PC-9 (cell line): ENCODE measurements at regions not wholly inside any gene's neighbourhood (a gene's known extent, or its start where the extent isn't known, plus 50 kb on each side); places are given as distances from the start of the nearest gene placed in this dataset.

Experiments
- BruUV-seq: library from RNA; stranded (reverse); fragments of 400-500 nt; replicated peaks from 2 replicates; lab custom pipeline; 2021; lab: Mats Ljungman, UMichigan
- CTCF ChIA-PET: fragments of 300-600 bp; sonication (Branson Sonifier 250); formaldehyde crosslinking; loops from one replicate; lab custom pipeline; 2022; ENCODE audit warnings: antibody characterized with exemption; lab: Charles Lee
- POLR2A ChIA-PET: fragments of 300-600 bp; sonication (Branson Sonifier 250); formaldehyde crosslinking; loops from one replicate; lab custom pipeline; 2022; ENCODE audit warnings: antibody characterized with exemption; ENCODE audit not compliant: unreplicated experiment; lab: Charles Lee
- DNase-seq, 2 experiments: peaks; one replicate each; pipeline versions ENCODE4 v3.0.0 to v3.0.0-alpha.2; 2015 to 2022; ENCODE audit warnings: mixed read lengths in 1 of 2
- H2AFZ ChIP-seq: fragments of 200-600 bp; sonication (generic); 2 replicates; pipeline ENCODE4 v1.8.1; 2017; ENCODE audit warnings: antibody characterized with exemption
- H3F3A ChIP-seq: fragments of 200-600 bp; sonication (generic); 2 replicates; pipeline ENCODE4 v1.8.1; 2017; ENCODE audit warnings: antibody characterized with exemption, mild to moderate bottlenecking, low read depth; ENCODE audit not compliant: insufficient read depth
- H3K27ac ChIP-seq: fragments of 200-600 bp; sonication (generic); 2 replicates; pipeline ENCODE4 v1.6.1; 2016; ENCODE audit warnings: mixed run types
- H3K27me3 ChIP-seq: fragments of 200-600 bp; sonication (generic); 2 replicates; pipeline ENCODE4 v1.6.1; 2016; ENCODE audit warnings: low read depth, mixed run types; ENCODE audit not compliant: insufficient read depth
- H3K36me3 ChIP-seq: fragments of 200-600 bp; sonication (generic); 2 replicates; pipeline ENCODE4 v1.6.1; 2016; ENCODE audit warnings: low read depth, mixed run types
- H3K4me1 ChIP-seq: fragments of 200-600 bp; sonication (generic); replicated peaks from 2 replicates; pipeline ENCODE4 v1.6.1; 2016; ENCODE audit warnings: mixed run types; ENCODE audit not compliant: insufficient read depth
- H3K4me2 ChIP-seq: fragments of 200-600 bp; sonication (generic); 2 replicates; pipeline ENCODE4 v1.6.1; 2017; ENCODE audit warnings: mixed run types
- H3K4me3 ChIP-seq: fragments of 200-600 bp; sonication (generic); 2 replicates; pipeline ENCODE4 v1.6.1; 2016; ENCODE audit warnings: mixed run types
- H3K79me2 ChIP-seq: fragments of 200-600 bp; sonication (generic); 2 replicates; pipeline ENCODE4 v1.6.1; 2017; ENCODE audit warnings: low read depth, mixed run types
- H3K9me2 ChIP-seq: fragments of 200-600 bp; sonication (generic); 2 replicates; pipeline ENCODE4 v1.8.1; 2017; ENCODE audit warnings: mild to moderate bottlenecking; ENCODE audit not compliant: insufficient read depth
- H3K9me3 ChIP-seq: fragments of 200-600 bp; sonication (generic); 2 replicates; pipeline ENCODE4 v1.8.1; 2016; ENCODE audit warnings: low read depth; ENCODE audit not compliant: insufficient read depth
- H4K20me1 ChIP-seq: fragments of 200-600 bp; sonication (generic); 2 replicates; pipeline ENCODE4 v1.8.1; 2017; ENCODE audit not compliant: insufficient read depth
- CTCF ChIP-seq: fragments of 200-600 bp; sonication (generic); conservative IDR thresholded peaks from 2 replicates; pipeline ENCODE4 v1.6.1; 2017; ENCODE audit warnings: mixed run types, antibody characterized with exemption, mild to moderate bottlenecking, moderate library complexity
- EZH2 ChIP-seq: fragments of 200-600 bp; sonication (generic); IDR thresholded peaks from 2 replicates; pipeline ENCODE4 v1.8.0; 2017; ENCODE audit warnings: antibody characterized with exemption, low read depth
- intact Hi-C: fragments of 100-400 bp; cut with micrococcal nuclease; formaldehyde crosslinking; loops from one replicate; pipeline ENCODE4 v1.10.0; 2022; ENCODE audit not compliant: unreplicated experiment

DNA sequence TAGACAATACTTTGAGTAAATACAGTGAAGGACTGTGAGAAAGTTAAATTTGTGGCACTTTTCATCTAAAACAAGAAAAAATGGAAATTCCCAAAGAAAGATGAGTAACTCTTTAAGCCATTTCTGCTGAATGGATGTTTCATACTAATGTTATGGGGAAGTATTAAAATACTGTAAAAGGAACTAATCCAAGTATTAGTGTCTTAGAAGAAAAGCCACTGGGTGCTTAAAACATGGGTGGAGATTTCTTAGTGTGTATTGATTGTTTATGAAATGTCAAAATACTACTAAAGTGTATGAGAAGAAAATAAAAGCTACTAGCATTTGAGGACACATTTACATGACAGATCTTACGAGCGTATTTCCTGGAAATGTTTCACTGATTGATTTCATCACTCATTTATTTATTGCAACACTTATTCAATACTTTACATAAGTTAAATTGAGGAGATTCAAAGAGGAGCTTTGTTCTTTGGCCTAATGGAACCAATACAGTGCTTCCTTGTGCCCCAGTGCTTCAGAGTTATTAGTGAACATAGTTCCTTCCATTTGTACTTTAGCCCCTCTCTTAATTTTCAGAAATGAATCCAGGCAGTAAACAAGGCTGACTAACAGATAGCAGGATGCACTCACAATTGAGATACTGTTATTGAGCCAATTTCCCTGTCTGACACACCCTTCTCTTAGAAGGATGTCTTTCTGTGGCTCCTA lies 155.5 kb upstream of the AHR start:
- Histone ChIP-seq H3F3A (no peaks in the 10 kb centered on the region), H2AFZ (peak overlapping the region; percentile 57; the same call in 1 of the 2 replicates), H3K4me3 (0 out of 2 replicates have a peak overlapping the region, but pooled peaks have one; percentile 13), H3K9me2 (no peaks in the 10 kb centered on the region), H3K4me2 (peak overlapping the region; percentile 56), H3K36me3 (no peaks in the 10 kb centered on the region), H3K27me3 (no peaks in the 10 kb centered on the region), H3K4me1 (peaks cover 15% of the 10 kb centered on the region; the same call in 1 of the 2 replicates), H3K79me2 (no peaks in the 10 kb centered on the region), H3K27ac (no peak overlapping the region), H3K9me3 (no peaks in the 10 kb centered on the region), H4K20me1 (no peaks in the 10 kb centered on the region)
- intact Hi-C loops: loop anchor here (5.0 kb wide), 1 partner anchor 229 kb away; no protein-coding TSS in a partner anchor
- no TSS peak for BruUV-seq
- TF ChIP-seq EZH2 (no peak), CTCF (no peak)
- DNase-seq: peak in 1 of 2 experiments; percentile 33
- POLR2A ChIA-PET: no interaction called here
- CTCF ChIA-PET: no interaction called here

DNA sequence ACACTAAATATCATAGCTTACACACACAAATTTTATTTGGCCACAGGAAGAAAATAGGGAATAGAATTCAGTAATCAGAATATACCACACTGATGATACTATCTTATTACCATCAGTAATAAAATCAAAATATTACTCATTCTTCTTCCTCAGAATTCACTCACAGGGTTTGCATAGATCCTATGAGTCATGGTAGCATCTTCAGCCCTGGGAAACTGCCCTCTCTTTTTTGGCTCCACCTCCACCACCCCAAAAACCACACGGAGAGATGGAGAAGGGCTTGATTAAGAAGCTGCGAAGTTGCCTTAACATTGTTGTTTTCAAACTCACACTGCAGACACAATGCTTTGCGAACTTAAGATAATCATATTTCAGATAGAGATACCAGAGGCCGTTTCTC lies 154.1 kb upstream of the AHR start:
- POLR2A ChIA-PET: interaction anchor here (0.7 kb wide), 1 partner anchor 165 kb away, joined by 4 read pairs; no protein-coding TSS in a partner anchor
- H3K4me2 ChIP-seq: no peak overlapping the region

DNA sequence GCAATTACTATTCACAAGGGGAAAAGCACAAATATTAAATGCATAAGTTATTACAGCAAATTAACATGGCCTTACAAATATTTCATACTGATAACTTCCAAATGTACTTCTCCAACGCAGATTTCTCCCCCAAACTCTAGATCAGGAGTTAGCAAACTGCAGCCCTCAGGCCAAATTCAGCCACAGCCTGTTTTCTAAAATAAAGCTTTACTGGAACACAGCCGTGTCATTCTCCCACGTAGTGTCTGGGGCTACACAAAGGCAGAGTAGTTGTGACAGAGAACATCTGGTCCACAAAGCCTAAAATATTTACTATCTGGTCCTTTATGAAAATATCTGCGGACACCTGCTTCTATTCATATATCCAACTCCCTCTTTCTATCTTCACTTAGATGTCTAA lies 151.8 kb upstream of the AHR start:
- no peak overlapping the region for H3K4me2 ChIP-seq
- no peak overlapping the region for H3K4me3 ChIP-seq
- H4K20me1 ChIP-seq: no peaks in the 10 kb centered on the region
- DNase-seq: peak in 1 of 2 experiments; percentile 30
- TF ChIP-seq EZH2: no peak
- TF ChIP-seq CTCF: no peak
- H3K9me2 ChIP-seq: no peaks in the 10 kb centered on the region
- H2AFZ ChIP-seq: no peak overlapping the region
- no peaks in the 10 kb centered on the region for H3K9me3 ChIP-seq
- H3F3A ChIP-seq: no peaks in the 10 kb centered on the region
- intact Hi-C loops: no loop called here
- ChIA-PET POLR2A (no interaction called here), CTCF (no interaction called here)
- no TSS peak for BruUV-seq
- no peaks in the 10 kb centered on the region for H3K27me3 ChIP-seq
- no peak overlapping the region for H3K27ac ChIP-seq
- H3K36me3 ChIP-seq: no peaks in the 10 kb centered on the region
- H3K79me2 ChIP-seq: no peaks in the 10 kb centered on the region
- peaks cover 4% of the 10 kb centered on the region; the same call in 1 of the 2 replicates for H3K4me1 ChIP-seq

More for the DNA sequence above, 154.1 kb upstream of the AHR start:
- CTCF ChIA-PET: no interaction called here
- no TSS peak for BruUV-seq
- Histone ChIP-seq H3K4me3 (no peak overlapping the region), H4K20me1 (no peaks in the 10 kb centered on the region), H3K9me2 (no peaks in the 10 kb centered on the region), H3K4me1 (peaks cover 15% of the 10 kb centered on the region; the same call in 1 of the 2 replicates), H3K27ac (no peak overlapping the region), H3F3A (no peaks in the 10 kb centered on the region), H2AFZ (no peak overlapping the region), H3K9me3 (no peaks in the 10 kb centered on the region), H3K79me2 (no peaks in the 10 kb centered on the region), H3K27me3 (no peaks in the 10 kb centered on the region), H3K36me3 (no peaks in the 10 kb centered on the region)
- DNase-seq: peak in 1 of 2 experiments; percentile 12
- no peak for TF ChIP-seq CTCF
- TF ChIP-seq EZH2: no peak
- intact Hi-C loops: loop anchor here (5.0 kb wide), 1 partner anchor 228 kb away; no protein-coding TSS in a partner anchor
